Transverse colon (tissue), 4 donors: ENCODE measurements at regions not wholly inside any gene's neighbourhood (a gene's known extent, or its start where the extent isn't known, plus 50 kb on each side); places are given as distances from the start of the nearest gene placed in this dataset.
"Not testable (repeated sequence)": the region's sequence is repeated elsewhere in the genome, so short reads cannot be mapped to it uniquely, and the experiment has no call there.

Experiments
- POLR2AphosphoS5 ChIP-seq, 3 donors: sonication (generic); formaldehyde crosslinking; IDR thresholded peaks; one replicate each; pipeline ENCODE4 v1.6.1; 2016; ENCODE audit warnings: antibody characterized with exemption in 3 of 3
- TF ChIP-seq, protein P1 (sequence below), 5 experiments: fragments of 200-600 bp in 3 of 5; fragments of 450-650 bp in 2 of 5; sonication (generic) in 3 of 5; IDR thresholded peaks; 1 replicate in 2 of 5; 2 replicates in 3 of 5; pipeline ENCODE4 v1.5.1; 2016 to 2017; ENCODE audit warnings: antibody characterized with exemption in 5 of 5, inconsistent platforms in 3 of 5, mild to moderate bottlenecking in 2 of 5, moderate library complexity in 1 of 5

DNA sequence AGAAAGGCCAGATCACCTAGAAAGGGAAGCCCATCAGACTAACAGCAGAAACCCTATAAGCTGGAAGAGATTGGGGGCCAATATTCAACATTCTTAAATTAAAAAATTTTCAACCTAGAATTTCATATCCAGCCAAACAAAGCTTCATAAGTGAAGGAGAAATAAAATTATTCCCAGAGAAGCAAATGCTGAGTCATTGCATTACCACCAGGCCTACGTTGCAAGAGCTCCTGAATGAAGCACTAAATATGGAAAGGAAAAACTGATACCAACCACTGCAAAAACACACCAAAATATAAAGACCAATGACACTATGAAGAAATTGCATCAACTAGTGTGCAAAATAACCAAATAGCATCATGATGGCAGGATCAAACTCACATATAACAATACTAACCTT is 453.4 kb upstream of the PITX2 start:
- TF ChIP-seq, protein P1, sequence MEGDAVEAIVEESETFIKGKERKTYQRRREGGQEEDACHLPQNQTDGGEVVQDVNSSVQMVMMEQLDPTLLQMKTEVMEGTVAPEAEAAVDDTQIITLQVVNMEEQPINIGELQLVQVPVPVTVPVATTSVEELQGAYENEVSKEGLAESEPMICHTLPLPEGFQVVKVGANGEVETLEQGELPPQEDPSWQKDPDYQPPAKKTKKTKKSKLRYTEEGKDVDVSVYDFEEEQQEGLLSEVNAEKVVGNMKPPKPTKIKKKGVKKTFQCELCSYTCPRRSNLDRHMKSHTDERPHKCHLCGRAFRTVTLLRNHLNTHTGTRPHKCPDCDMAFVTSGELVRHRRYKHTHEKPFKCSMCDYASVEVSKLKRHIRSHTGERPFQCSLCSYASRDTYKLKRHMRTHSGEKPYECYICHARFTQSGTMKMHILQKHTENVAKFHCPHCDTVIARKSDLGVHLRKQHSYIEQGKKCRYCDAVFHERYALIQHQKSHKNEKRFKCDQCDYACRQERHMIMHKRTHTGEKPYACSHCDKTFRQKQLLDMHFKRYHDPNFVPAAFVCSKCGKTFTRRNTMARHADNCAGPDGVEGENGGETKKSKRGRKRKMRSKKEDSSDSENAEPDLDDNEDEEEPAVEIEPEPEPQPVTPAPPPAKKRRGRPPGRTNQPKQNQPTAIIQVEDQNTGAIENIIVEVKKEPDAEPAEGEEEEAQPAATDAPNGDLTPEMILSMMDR (IDR thresholded peaks at IDR 0.05) = not testable (repeated sequence)
- TF ChIP-seq POLR2AphosphoS5 (IDR thresholded peaks at IDR 0.05) = not testable (repeated sequence)
